ENCODE measurements at regions not wholly inside any gene's neighbourhood (a gene's known extent, or its start where the extent isn't known, plus 50 kb on each side); places are given as distances from the start of the nearest gene placed in this dataset.

GRCh38 chr4:13092702-13093101 lies 391.4 kb downstream of the RAB28 start:
- H3K4me3 ChIP-seq (ENCODE audit: low read depth, low read length) = no peak overlapping the region
- no peak for TF ChIP-seq CTCF (IDR thresholded peaks at IDR 0.05; ENCODE audit: low read depth, low read length, missing control alignments)
- DNase-seq (ENCODE audit: low read depth) = no peak

GRCh38 chr4:13089659-13089998 lies 394.5 kb downstream of the RAB28 start:
- DNase-seq (ENCODE audit: low read depth) = no peak
- no peak overlapping the region for H3K4me3 ChIP-seq (ENCODE audit: low read depth, low read length)
- TF ChIP-seq CTCF (IDR thresholded peaks at IDR 0.05; ENCODE audit: low read depth, low read length, missing control alignments) = no peak

GRCh38 chr4:13088726-13089658 lies 395.1 kb downstream of the RAB28 start:
- no peak overlapping the region for H3K4me3 ChIP-seq (ENCODE audit: low read depth, low read length)
- no peak for DNase-seq (ENCODE audit: low read depth)
- TF ChIP-seq CTCF (IDR thresholded peaks at IDR 0.05; ENCODE audit: low read depth, low read length, missing control alignments) = no peak

GRCh38 chr4:13087041-13087440 lies 397.1 kb downstream of the RAB28 start:
- no peak overlapping the region for H3K4me3 ChIP-seq (ENCODE audit: low read depth, low read length)
- no peak for DNase-seq (ENCODE audit: low read depth)
- no peak for TF ChIP-seq CTCF (IDR thresholded peaks at IDR 0.05; ENCODE audit: low read depth, low read length, missing control alignments)

- H3K4me3 ChIP-seq (ENCODE audit: low read depth, low read length) = no peak overlapping the region
- DNase-seq (ENCODE audit: low read depth) = no peak
- no peak for TF ChIP-seq CTCF (IDR thresholded peaks at IDR 0.05; ENCODE audit: low read depth, low read length, missing control alignments)
Observed at GRCh38 chr4:13084210-13084609, 399.9 kb downstream of the RAB28 start.

- DNase-seq (ENCODE audit: low read depth) = no peak
- no peak overlapping the region for H3K4me3 ChIP-seq (ENCODE audit: low read depth, low read length)
- no peak for TF ChIP-seq CTCF (IDR thresholded peaks at IDR 0.05; ENCODE audit: low read depth, low read length, missing control alignments)
Observed at GRCh38 chr4:13081830-13082229, 402.3 kb downstream of the RAB28 start.

GRCh38 chr4:13067077-13067476 lies 417.1 kb downstream of the RAB28 start:
- no peak for TF ChIP-seq CTCF (IDR thresholded peaks at IDR 0.05; ENCODE audit: low read depth, low read length, missing control alignments)
- H3K4me3 ChIP-seq (ENCODE audit: low read depth, low read length) = no peak overlapping the region
- no peak for DNase-seq (ENCODE audit: low read depth)

All from GM12864 (cell line).